ENCODE measurements at regions not wholly inside any gene's neighbourhood (a gene's known extent, or its start where the extent isn't known, plus 50 kb on each side); places are given as distances from the start of the nearest gene placed in this dataset.
"Not testable (repeated sequence)": the region's sequence is repeated elsewhere in the genome, so short reads cannot be mapped to it uniquely, and the experiment has no call there.

- DNase-seq, result no peak
- Mint-ChIP-seq H3K27me3 (no peaks in the 10 kb centered on the region), H3K36me3 (ENCODE audit: low read depth) (no peaks in the 10 kb centered on the region), H3K4me3 (no peak overlapping the region), H3K27ac (no peak overlapping the region), H3K9me3 (no peaks in the 10 kb centered on the region), H3K4me1 (peaks cover 19% of the 10 kb centered on the region)
- ChIA-PET POLR2A (no interaction called here), CTCF (no interaction called here)
Measured at GRCh38 chr10:60597513-60597912, 180.8 kb upstream of the CDK1 start.

- ChIA-PET CTCF (no interaction called here), POLR2A (no interaction called here)
- H3K4me1 Mint-ChIP-seq, result peaks cover 19% of the 10 kb centered on the region
- no peak overlapping the region for H3K4me3 Mint-ChIP-seq
- no peaks in the 10 kb centered on the region for H3K27me3 Mint-ChIP-seq
- no peaks in the 10 kb centered on the region for H3K9me3 Mint-ChIP-seq
- H3K27ac Mint-ChIP-seq, result no peak overlapping the region
- no peak for DNase-seq
- H3K36me3 Mint-ChIP-seq (ENCODE audit: low read depth), result no peaks in the 10 kb centered on the region
Measured at GRCh38 chr10:60595852-60596251, 182.4 kb upstream of the CDK1 start.

- H3K27ac Mint-ChIP-seq, result no peak overlapping the region
- ChIA-PET POLR2A (no interaction called here), CTCF (no interaction called here)
- no peak overlapping the region for H3K4me3 Mint-ChIP-seq
- DNase-seq, result no peak
- peaks cover 19% of the 10 kb centered on the region for H3K4me1 Mint-ChIP-seq
- H3K9me3 Mint-ChIP-seq, result no peaks in the 10 kb centered on the region
- no peaks in the 10 kb centered on the region for H3K36me3 Mint-ChIP-seq (ENCODE audit: low read depth)
- H3K27me3 Mint-ChIP-seq, result no peaks in the 10 kb centered on the region
Measured at GRCh38 chr10:60594476-60595051, 183.7 kb upstream of the CDK1 start.

GRCh38 chr10:60591119-60591518 lies 187.2 kb upstream of the CDK1 start:
- H3K36me3 Mint-ChIP-seq (ENCODE audit: low read depth), result no peaks in the 10 kb centered on the region
- H3K27ac Mint-ChIP-seq, result no peak overlapping the region
- peaks cover 13% of the 10 kb centered on the region for H3K4me1 Mint-ChIP-seq
- DNase-seq, result no peak
- ChIA-PET POLR2A (no interaction called here), CTCF (no interaction called here)
- H3K9me3 Mint-ChIP-seq, result no peaks in the 10 kb centered on the region
- H3K4me3 Mint-ChIP-seq, result no peak overlapping the region
- no peaks in the 10 kb centered on the region for H3K27me3 Mint-ChIP-seq

GRCh38 chr10:60589376-60589775 lies 188.9 kb upstream of the CDK1 start:
- ChIA-PET CTCF (no interaction called here), POLR2A (no interaction called here)
- Mint-ChIP-seq H3K9me3 (no peaks in the 10 kb centered on the region), H3K27ac (no peak overlapping the region), H3K27me3 (no peaks in the 10 kb centered on the region), H3K36me3 (ENCODE audit: low read depth) (no peaks in the 10 kb centered on the region), H3K4me1 (no peaks in the 10 kb centered on the region), H3K4me3 (no peak overlapping the region)
- DNase-seq, result no peak

GRCh38 chr10:60581782-60582181 lies 192.1 kb upstream of the ANK3 start:
- H3K4me3 Mint-ChIP-seq; CTCF ChIA-PET; H3K36me3 Mint-ChIP-seq (ENCODE audit: low read depth); H3K27me3 Mint-ChIP-seq; H3K9me3 Mint-ChIP-seq; H3K27ac Mint-ChIP-seq; POLR2A ChIA-PET; DNase-seq; H3K4me1 Mint-ChIP-seq: not testable (repeated sequence)

- CTCF ChIA-PET, result no interaction called here
- H3K4me3 Mint-ChIP-seq, result no peak overlapping the region
Measured at GRCh38 chr10:60578217-60578616, 188.5 kb upstream of the ANK3 start.

GRCh38 chr10:60576130-60577069 lies 186.7 kb upstream of the ANK3 start:
- Mint-ChIP-seq H3K9me3 (peaks cover 2% of the 10 kb centered on the region), H3K27me3 (no peaks in the 10 kb centered on the region), H3K27ac (no peak overlapping the region), H3K36me3 (ENCODE audit: low read depth) (peaks cover 2% of the 10 kb centered on the region), H3K4me1 (peaks cover 36% of the 10 kb centered on the region), H3K4me3 (peak overlapping the region; percentile 25)
- CTCF ChIA-PET, result interaction anchor here (1.1 kb wide), 1 partner anchor 37 kb away, joined by 3 read pairs; no protein-coding TSS in a partner anchor
- POLR2A ChIA-PET, result no interaction called here
- no peak for DNase-seq

More at GRCh38 chr10:60578217-60578616, 188.5 kb upstream of the ANK3 start:
- Mint-ChIP-seq H3K36me3 (ENCODE audit: low read depth) (peaks cover 2% of the 10 kb centered on the region), H3K27ac (no peak overlapping the region), H3K9me3 (peaks cover 4% of the 10 kb centered on the region), H3K27me3 (no peaks in the 10 kb centered on the region), H3K4me1 (peaks cover 23% of the 10 kb centered on the region)
- POLR2A ChIA-PET, result no interaction called here
- DNase-seq, result no peak

GRCh38 chr10:60575105-60575504 lies 185.4 kb upstream of the ANK3 start:
- Mint-ChIP-seq H3K4me3 (no peak overlapping the region), H3K27ac (no peak overlapping the region), H3K9me3 (peaks cover 2% of the 10 kb centered on the region), H3K4me1 (peaks cover 41% of the 10 kb centered on the region), H3K36me3 (ENCODE audit: low read depth) (peaks cover 2% of the 10 kb centered on the region), H3K27me3 (no peaks in the 10 kb centered on the region)
- ChIA-PET CTCF (no interaction called here), POLR2A (no interaction called here)
- no peak for DNase-seq

- no peak overlapping the region for H3K27ac Mint-ChIP-seq
- CTCF ChIA-PET, result no interaction called here
Measured at GRCh38 chr10:60574388-60574787, 184.7 kb upstream of the ANK3 start.

GRCh38 chr10:60573336-60573735 lies 183.7 kb upstream of the ANK3 start:
- H3K36me3 Mint-ChIP-seq (ENCODE audit: low read depth), result peaks cover 2% of the 10 kb centered on the region
- DNase-seq, result peak; percentile 51
- H3K27me3 Mint-ChIP-seq, result no peaks in the 10 kb centered on the region
- peak overlapping the region; percentile 77 for H3K4me3 Mint-ChIP-seq
- peak overlapping the region; percentile 80 for H3K27ac Mint-ChIP-seq
- ChIA-PET CTCF (interaction anchor here (0.7 kb wide), 1 partner anchor 1512 kb away, joined by 3 read pairs; no protein-coding TSS in a partner anchor), POLR2A (interaction anchor here (1.0 to 1.7 kb wide), 2 partner anchors 132 to 205 kb away, joined by 3 to 7 read pairs; partner anchors contain the start of gene CDK1)
- H3K9me3 Mint-ChIP-seq, result peaks cover 2% of the 10 kb centered on the region
- peaks cover 43% of the 10 kb centered on the region for H3K4me1 Mint-ChIP-seq

More at GRCh38 chr10:60574388-60574787, 184.7 kb upstream of the ANK3 start:
- Mint-ChIP-seq H3K9me3 (peaks cover 2% of the 10 kb centered on the region), H3K36me3 (ENCODE audit: low read depth) (peaks cover 2% of the 10 kb centered on the region), H3K4me1 (peaks cover 43% of the 10 kb centered on the region), H3K4me3 (no peak overlapping the region), H3K27me3 (no peaks in the 10 kb centered on the region)
- POLR2A ChIA-PET, result no interaction called here
- no peak for DNase-seq

GRCh38 chr10:60572511-60573194 lies 183.0 kb upstream of the ANK3 start:
- Mint-ChIP-seq H3K27me3 (no peaks in the 10 kb centered on the region), H3K27ac (peak overlapping the region; percentile 80), H3K36me3 (ENCODE audit: low read depth) (peaks cover 5% of the 10 kb centered on the region), H3K9me3 (peaks cover 2% of the 10 kb centered on the region), H3K4me1 (peaks cover 48% of the 10 kb centered on the region), H3K4me3 (peak overlapping the region; percentile 77)
- CTCF ChIA-PET, result interaction anchor here (0.7 kb wide), 1 partner anchor 1511 kb away, joined by 3 read pairs; no protein-coding TSS in a partner anchor
- DNase-seq, result peak; percentile 22
- POLR2A ChIA-PET, result interaction anchor here (1.0 to 1.7 kb wide), 4 partner anchors 12 to 206 kb away, joined by 3 to 7 read pairs (median 4); partner anchors contain the start of gene CDK1

- DNase-seq, result no peak
- peaks cover 8% of the 10 kb centered on the region for H3K36me3 Mint-ChIP-seq (ENCODE audit: low read depth)
- POLR2A ChIA-PET, result interaction anchor here (0.6 kb wide), 1 partner anchor 1723 kb away, joined by 5 read pairs; no protein-coding TSS in a partner anchor
- H3K27me3 Mint-ChIP-seq, result no peaks in the 10 kb centered on the region
- H3K9me3 Mint-ChIP-seq, result no peaks in the 10 kb centered on the region
- H3K4me3 Mint-ChIP-seq, result no peak overlapping the region
- H3K27ac Mint-ChIP-seq, result no peak overlapping the region
- peaks cover 56% of the 10 kb centered on the region for H3K4me1 Mint-ChIP-seq
- CTCF ChIA-PET, result no interaction called here
Measured at GRCh38 chr10:60570896-60571295, 181.2 kb upstream of the ANK3 start.
